Activated T-helper 1 cell treated with Interleukin-2 at 50 U/mL for 16 hours (primary cell): ENCODE measurements at regions not wholly inside any gene's neighbourhood (a gene's known extent, or its start where the extent isn't known, plus 50 kb on each side); places are given as distances from the start of the nearest gene placed in this dataset.
A peak's percentile ranks its signal among the peaks of the same experiment; 100 is the strongest.
"Not testable (repeated sequence)": the region's sequence is repeated elsewhere in the genome, so short reads cannot be mapped to it uniquely, and the experiment has no call there.

Experiments used
- DNase-seq: peaks from one replicate; pipeline ENCODE4 v3.0.0-alpha.2; 2020; ENCODE audit warnings: low read depth

- no peak for DNase-seq
Observed at GRCh38 chr7:98728555-98728954, 111.5 kb downstream of the NPTX2 start.

DNA sequence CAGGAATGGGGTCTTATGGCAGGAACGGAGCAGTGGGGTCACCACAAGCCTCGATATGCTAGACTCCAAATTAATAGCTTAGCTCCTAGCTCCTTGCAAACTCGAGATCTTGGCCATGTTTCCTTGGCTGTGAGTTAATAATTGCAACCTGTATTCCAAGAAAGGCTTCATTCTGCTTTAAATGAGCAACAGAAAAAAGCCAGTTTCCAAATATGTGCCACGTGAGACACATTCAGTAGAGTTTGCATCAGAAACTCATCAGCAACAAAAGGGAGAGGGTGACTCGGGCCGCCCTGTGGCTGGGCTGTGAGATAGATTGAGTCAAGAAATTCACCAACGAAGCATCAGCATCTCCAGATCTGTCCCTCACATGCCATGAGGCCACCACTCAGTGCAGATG, 112.0 kb downstream of the NPTX2 start:
- no peak for DNase-seq

- no peak for DNase-seq
Observed at GRCh38 chr7:98730326-98730725, 113.2 kb downstream of the NPTX2 start.

DNA sequence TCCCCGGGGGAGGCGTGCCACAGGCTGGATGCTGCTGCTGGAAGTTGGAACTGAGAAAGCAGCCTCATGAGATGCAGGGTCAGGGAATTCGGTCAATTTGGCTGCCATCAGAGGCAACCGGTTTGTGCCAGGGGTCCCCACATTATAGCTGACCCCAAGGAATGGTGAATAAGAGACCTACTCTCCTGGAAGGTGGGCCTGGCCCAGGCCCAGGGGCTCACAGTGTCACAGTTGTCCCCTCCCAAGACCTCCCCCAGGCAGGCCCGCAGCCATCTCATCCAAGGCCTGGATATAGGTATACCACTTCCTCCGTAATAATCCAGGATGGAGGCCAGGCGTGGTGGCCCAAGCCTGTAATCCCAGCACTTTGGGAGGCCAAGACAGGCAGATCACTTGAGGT, 114.6 kb downstream of the NPTX2 start:
- DNase-seq = no peak

GRCh38 chr7:98733036-98733435, 116.0 kb downstream of the NPTX2 start:
- DNase-seq = no peak

- no peak for DNase-seq
Observed at GRCh38 chr7:98735801-98736200, 118.7 kb downstream of the NPTX2 start.

DNA sequence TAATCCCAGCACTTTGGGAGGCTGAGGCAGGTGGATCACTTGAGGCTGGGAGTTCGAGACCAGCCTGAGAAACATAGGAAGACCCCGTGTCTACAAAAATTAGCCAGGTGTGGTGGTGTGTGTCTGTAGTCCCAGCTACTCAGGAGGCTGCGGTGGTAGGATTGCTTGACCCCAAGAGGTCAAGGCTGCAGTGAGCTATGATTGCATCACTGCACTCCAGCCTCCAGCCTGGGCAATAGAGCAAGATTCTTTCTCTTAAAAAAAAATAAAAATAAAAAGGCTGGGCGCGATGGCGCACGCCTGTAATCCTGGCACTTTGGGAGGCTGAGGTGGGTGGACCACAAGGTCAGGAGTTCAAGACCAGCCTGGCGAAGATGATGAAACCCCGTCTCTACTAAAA, 119.4 kb downstream of the NPTX2 start:
- DNase-seq = not testable (repeated sequence)

- DNase-seq = no peak
Observed at GRCh38 chr7:98737176-98737575, 120.1 kb downstream of the NPTX2 start.

GRCh38 chr7:98740643-98741042, 123.6 kb downstream of the NPTX2 start:
- DNase-seq = no peak

DNA sequence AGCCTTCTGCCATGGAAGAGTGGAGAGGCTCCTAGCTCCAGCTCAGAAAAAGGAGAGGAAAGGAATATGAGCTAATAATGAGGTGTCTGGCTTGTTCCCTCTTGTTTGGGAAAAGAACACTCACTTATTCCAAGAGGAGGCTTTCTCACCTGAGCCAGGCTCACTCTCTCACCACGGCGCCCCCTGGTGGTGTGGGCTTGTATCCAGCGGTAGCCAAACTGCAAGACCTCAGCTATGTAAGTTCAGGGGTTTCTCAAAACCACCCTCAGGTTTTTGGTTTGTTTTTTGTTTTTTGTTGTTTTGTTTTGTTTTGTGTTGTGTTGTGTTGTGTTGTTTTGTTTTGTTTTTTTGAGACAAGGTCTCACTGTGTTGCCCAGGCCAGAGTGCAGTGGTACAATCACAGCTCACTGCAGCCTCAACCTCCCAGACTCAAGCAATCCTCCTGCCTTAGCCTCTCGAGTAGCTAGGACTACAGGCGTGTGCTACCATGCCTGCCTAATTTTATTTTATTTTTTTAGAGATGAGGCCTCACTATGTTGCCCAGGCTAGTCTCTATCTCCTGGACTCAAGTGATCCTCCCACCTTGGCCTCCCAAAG, 124.0 kb downstream of the TMEM130 start:
- peak; percentile 45 for DNase-seq

GRCh38 chr7:98748090-98748489, 121.7 kb downstream of the TMEM130 start:
- no peak for DNase-seq

DNA sequence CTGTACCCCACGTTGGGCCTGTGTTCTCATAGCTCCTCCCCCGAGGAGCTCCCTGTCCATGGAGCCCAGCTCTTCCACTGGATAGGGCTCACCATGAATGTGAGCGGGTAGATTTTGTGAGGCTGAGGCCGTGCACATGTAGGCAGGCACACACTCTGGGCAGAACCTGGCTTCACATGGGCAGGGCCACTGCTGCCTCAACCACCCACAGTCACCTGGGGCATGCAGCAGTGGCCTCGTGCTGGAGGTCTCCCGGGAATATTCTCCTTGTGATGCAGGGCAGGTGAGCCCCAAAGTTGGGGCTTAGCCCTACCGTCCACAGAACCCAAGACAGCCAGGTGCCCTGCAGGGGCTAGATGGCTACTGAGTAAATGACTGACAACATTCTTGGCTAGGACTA, 116.6 kb downstream of the TMEM130 start:
- DNase-seq = no peak

DNA sequence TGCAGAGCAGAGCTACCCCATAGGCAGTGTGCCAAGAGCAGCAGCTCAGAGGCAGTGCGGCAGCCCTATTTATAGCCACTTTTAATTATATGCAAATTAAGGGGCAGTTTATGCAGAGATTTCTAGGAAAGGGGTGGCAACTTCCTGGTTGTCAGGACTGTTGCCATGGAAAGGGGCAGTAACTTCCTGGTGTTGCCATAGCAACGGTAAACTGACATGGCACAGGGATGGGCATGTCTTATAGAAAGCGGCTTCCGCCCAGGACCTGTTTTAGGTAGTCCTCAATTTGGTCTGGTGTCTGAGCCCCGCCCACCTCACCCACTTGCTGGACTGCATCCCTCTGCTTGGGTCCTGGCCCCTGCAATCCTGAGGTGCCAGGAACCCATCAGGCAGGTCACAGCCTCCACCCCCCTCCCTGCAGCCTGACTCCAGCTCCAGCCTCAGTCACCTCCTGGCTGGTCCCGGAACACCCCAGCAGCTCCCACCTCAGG, 115.8 kb downstream of the TMEM130 start:
- DNase-seq = no peak

DNA sequence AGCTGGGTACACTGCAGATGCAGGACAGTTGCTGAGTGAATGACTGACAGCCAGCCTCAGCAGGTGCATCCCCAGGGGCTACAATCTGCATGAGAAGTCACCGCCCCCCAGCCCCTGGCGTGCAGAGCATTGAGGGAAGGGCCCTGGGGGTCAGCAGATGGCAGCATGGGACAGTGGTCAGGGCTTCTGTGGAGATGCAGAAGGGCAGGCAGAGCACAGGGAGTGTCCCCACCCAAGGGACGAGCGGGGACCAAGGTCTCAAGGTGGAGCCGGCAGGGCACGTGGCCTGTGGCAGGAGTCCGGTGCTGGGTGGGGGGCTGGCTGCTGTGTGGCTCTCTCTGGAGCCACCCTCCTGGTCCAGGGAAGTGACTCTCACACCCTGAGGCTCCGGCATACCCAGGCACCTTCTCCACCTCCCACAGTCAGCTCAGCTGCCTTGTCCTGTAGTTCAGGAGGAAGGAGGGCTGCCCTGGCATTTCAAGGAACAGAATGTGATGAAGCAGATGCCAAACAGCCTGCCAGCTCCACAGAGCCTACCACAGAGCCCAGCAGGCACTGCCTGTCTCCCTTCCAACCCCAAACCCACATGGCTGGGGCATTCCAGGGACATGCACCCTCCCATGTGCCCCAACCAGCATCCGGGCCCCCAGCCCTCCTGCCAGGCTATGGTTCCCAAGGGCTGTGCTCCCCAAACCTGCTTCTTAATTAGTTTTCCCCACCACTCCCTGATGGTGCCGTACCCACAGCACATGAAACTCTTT, 114.5 kb downstream of the TMEM130 start:
- DNase-seq = no peak

DNA sequence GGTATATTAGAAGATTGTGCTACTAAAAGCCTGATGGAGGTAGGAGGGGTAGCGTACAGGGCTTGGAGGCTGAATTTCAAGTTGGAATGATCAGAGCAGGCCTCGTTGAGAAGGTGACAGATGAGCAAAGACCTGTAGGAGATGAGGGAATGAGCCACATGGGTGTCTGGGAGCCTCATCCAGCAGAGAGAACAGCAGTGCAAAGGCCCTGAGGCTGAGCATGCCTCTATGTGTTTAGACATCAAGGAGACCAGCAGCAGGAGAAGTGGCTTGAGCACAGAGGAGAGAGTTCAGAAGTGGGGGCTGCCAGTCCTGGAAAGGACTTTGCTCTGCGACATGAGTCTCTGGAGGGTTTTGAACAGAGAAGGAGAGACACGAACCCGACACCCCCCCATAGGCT, 111.7 kb downstream of the TMEM130 start:
- DNase-seq = no peak

DNA sequence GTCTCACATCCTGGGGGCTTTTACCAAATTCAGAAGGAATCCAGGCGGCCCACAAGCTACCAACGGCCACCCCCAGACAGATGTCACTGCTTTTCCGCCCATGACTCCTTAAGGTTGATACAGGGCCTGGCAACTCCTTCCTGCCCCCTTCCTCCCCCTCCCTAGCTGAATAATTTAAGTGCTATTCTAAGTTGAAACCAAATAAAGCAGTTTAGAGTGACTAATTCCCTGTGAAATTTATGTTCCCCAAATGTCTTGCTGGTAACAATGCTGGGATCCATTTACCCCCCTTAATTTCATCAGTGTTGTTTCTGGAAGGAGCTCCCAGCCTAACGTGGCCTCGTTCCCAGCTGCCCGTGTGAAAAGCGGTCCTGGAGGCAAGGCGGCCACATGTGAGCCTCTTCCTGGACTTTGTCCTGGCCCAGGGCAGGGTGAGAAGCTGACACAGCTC, 109.6 kb downstream of the TMEM130 start:
- DNase-seq = no peak

GRCh38 chr7:98761225-98761624, 108.6 kb downstream of the TMEM130 start:
- no peak for DNase-seq

DNA sequence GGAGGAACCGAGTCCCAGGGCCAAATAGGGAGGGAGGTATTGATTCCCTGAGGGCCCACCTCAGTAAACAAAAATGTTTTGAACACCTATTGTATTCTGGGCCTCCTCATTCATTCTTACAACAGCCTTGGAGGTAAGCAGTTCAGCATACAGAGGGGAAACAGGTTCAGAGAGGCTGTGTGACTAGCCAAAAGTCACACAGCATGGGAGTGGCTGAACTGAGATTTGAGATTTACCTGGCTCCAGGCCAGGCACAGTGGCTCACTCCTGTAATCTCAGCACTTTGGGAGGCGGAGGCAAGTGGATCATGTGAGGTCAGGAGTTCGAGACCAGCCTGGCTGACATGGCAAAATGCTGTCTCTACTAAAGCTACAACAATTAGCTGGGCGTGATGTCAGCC, 107.2 kb downstream of the TMEM130 start:
- no peak for DNase-seq

DNA sequence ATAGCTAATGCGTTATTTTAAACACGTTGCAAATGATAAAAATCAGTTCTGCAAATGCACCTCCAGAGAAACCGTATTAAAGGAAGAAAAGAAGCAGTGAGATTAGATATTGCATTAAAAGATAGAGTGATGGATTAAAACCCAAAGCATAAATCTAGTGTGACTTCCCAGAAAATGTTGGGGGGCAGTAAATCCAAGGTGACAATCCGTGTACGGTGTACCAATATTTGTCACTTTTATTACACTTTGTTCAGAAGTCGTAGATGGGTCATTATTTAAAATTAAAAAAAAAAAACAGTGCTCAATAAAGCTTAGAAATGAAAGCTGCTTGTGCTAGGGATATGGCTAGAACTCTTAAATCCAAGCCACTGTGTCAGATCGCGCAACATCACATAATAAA, 106.4 kb downstream of the TMEM130 start:
- no peak for DNase-seq

GRCh38 chr7:98764946-98765345, 104.9 kb downstream of the TMEM130 start:
- no peak for DNase-seq

DNA sequence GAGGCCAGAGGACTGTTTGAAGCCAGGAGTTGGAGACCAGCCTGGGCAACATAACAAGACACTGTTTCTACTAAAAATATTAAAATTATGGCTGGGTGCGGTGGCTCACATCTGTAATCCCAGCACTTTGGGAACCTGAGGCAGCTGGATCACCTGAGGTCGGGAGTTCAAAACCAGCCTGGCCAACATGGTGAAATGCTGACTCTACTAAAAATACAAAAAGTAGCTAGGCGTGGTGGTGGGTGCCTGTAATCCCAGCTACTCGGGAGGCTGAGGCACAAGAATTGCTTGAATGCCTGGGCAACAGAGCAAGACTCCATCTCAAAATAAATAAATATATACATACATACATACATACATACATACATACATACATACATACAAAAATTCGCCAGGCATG, 99.7 kb downstream of the TMEM130 start:
- DNase-seq = not testable (repeated sequence)

DNA sequence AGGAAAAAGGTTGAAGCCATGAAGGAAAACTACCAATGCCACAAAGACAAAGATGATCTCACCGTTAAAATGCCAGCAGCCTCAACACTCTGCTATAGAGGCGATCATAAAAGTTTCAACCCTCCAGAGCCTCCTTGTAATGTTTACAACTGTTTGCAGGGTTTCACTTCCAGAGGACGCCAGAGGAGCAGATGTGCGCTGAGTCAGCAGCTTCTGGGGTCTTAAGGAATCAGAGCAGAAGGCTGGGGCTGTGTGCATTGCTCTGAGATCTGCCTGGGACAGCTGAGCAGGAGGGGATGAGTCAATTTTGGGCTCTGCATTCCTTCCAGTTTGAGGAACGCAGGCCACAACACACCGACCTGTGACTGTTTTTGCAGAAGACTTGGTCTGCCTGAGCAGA, 98.3 kb downstream of the TMEM130 start:
- DNase-seq = no peak

DNA sequence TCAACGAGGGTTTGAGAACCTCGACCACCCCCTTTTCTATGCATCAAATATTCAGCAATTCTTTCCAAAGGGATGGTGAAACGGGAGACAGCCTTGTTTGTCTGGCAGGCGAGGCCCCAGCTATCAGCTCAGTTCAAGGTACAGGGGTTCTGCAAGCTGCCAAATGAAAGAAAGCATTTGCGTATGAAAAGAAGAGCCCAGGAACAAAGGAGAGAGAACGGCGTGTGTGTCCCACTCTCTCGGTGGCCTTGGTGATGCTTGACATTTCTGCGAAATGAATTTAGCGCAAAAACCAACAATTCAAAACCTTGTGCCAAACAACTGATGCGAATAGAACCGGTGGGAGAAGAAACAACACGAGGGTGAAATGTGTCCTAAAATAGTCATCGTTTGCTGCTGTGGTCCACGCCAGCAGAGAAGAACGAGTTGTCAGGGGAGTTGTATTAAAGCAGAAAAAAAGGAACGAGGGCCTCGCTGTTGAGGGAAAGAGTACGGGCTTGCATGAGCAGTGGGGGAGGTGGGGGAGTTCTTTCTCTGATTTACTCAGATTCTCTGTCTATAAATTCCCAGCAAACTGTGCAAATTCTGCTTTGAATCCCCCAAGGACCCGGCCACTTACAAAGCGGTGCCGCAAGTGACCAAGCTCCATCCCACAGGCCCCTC, 97.7 kb downstream of the TMEM130 start:
- DNase-seq = no peak
